GM23338 (cell line): ENCODE measurements at regions not wholly inside any gene's neighbourhood (a gene's known extent, or its start where the extent isn't known, plus 50 kb on each side); places are given as distances from the start of the nearest gene placed in this dataset.

Experiments used
- CREB1 ChIP-seq: fragments of 250-450 bp; sonication (Bioruptor Pico); IDR thresholded peaks from 2 replicates; pipeline ENCODE4 v1.5.0; 2020; ENCODE audit warnings: low read depth, mild to moderate bottlenecking, moderate library complexity
- EZH2 ChIP-seq: fragments of 200-600 bp; sonication (generic); IDR thresholded peaks from one replicate; pipeline ENCODE4 v1.8.0; 2017; ENCODE audit warnings: antibody characterized with exemption, mild to moderate bottlenecking, low read depth; ENCODE audit not compliant: unreplicated experiment
- EZH2phosphoT487 ChIP-seq: fragments of 200-600 bp; sonication (generic); IDR thresholded peaks from one replicate; pipeline ENCODE4 v1.8.1; 2018; ENCODE audit warnings: antibody characterized with exemption; ENCODE audit not compliant: unreplicated experiment
- JUNB ChIP-seq: IDR thresholded peaks from one replicate; pipeline ENCODE4 v1.6.1; 2016; ENCODE audit warnings: antibody characterized with exemption; ENCODE audit not compliant: unreplicated experiment
- NANOG ChIP-seq: IDR thresholded peaks from 2 replicates; pipeline ENCODE4 v1.6.1; 2016; ENCODE audit warnings: antibody characterized with exemption, borderline replicate concordance
- POLR2AphosphoS5 ChIP-seq: IDR thresholded peaks from 2 replicates; pipeline ENCODE4 v1.6.1; 2016; ENCODE audit warnings: antibody characterized with exemption, low read depth
- STAT1 ChIP-seq: IDR thresholded peaks from one replicate; pipeline ENCODE4 v1.6.1; 2016; ENCODE audit warnings: antibody characterized with exemption; ENCODE audit not compliant: unreplicated experiment
- ZNF114 ChIP-seq: fragments of 250-450 bp; sonication (Bioruptor Pico); IDR thresholded peaks from 2 replicates; pipeline ENCODE4 v1.5.0; 2020; ENCODE audit warnings: mild to moderate bottlenecking, moderate library complexity
- TF ChIP-seq, protein P1 (sequence below), 2 experiments: fragments of 200-600 bp in 1 of 2; sonication (generic) in 1 of 2; conservative IDR thresholded peaks; 2 replicates each; pipeline versions ENCODE4 v1.5.1 to v1.6.1; 2016 to 2017; ENCODE audit warnings: antibody characterized with exemption in 2 of 2, low read depth in 2 of 2, mild to moderate bottlenecking in 2 of 2, moderate library complexity in 1 of 2
- TF ChIP-seq, protein P2 (sequence below): IDR thresholded peaks from one replicate; pipeline ENCODE4 v1.6.1; 2018; ENCODE audit warnings: antibody characterized with exemption; ENCODE audit not compliant: unreplicated experiment
- TF ChIP-seq, protein P3 (sequence below): IDR thresholded peaks from 2 replicates; pipeline ENCODE4 v1.6.1; 2016; ENCODE audit warnings: antibody characterized with exemption
- TF ChIP-seq, protein P4 (sequence below): fragments of 250-450 bp; sonication (Bioruptor Pico); IDR thresholded peaks from 2 replicates; pipeline ENCODE4 v1.5.0; 2020; ENCODE audit warnings: mild to moderate bottlenecking, moderate library complexity

DNA sequence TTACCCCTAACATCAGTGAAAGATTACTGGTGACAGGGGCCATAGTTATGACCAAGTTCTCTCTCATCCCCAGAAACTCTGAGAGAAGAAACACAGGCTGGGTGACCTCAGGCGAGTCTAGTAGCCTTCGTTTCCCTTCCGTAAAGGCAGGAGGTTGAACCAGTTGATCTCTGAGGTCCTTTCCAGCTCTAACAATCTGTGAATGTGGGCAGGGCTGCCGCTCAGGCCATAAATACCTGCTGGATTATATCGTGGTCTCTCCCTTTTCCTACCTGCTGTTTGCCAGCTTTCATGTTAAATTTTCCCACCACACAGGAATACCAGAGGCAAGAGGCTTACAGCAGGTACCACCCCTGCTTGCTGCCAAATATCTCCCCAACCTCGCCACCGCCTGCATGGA is 357.5 kb downstream of the SH3GL2 start:
- TF ChIP-seq, protein P1, sequence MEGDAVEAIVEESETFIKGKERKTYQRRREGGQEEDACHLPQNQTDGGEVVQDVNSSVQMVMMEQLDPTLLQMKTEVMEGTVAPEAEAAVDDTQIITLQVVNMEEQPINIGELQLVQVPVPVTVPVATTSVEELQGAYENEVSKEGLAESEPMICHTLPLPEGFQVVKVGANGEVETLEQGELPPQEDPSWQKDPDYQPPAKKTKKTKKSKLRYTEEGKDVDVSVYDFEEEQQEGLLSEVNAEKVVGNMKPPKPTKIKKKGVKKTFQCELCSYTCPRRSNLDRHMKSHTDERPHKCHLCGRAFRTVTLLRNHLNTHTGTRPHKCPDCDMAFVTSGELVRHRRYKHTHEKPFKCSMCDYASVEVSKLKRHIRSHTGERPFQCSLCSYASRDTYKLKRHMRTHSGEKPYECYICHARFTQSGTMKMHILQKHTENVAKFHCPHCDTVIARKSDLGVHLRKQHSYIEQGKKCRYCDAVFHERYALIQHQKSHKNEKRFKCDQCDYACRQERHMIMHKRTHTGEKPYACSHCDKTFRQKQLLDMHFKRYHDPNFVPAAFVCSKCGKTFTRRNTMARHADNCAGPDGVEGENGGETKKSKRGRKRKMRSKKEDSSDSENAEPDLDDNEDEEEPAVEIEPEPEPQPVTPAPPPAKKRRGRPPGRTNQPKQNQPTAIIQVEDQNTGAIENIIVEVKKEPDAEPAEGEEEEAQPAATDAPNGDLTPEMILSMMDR (conservative IDR thresholded peaks at IDR 0.05; ENCODE audit: low read depth in 2 of 2): no peak
- TF ChIP-seq POLR2AphosphoS5 (no peak), EZH2 (no peak), CREB1 (no peak), ZNF114 (CRISPR knock-in tag) (no peak), STAT1 (no peak), EZH2phosphoT487 (no peak), JUNB (no peak), NANOG (no peak)
- TF ChIP-seq, protein P2, sequence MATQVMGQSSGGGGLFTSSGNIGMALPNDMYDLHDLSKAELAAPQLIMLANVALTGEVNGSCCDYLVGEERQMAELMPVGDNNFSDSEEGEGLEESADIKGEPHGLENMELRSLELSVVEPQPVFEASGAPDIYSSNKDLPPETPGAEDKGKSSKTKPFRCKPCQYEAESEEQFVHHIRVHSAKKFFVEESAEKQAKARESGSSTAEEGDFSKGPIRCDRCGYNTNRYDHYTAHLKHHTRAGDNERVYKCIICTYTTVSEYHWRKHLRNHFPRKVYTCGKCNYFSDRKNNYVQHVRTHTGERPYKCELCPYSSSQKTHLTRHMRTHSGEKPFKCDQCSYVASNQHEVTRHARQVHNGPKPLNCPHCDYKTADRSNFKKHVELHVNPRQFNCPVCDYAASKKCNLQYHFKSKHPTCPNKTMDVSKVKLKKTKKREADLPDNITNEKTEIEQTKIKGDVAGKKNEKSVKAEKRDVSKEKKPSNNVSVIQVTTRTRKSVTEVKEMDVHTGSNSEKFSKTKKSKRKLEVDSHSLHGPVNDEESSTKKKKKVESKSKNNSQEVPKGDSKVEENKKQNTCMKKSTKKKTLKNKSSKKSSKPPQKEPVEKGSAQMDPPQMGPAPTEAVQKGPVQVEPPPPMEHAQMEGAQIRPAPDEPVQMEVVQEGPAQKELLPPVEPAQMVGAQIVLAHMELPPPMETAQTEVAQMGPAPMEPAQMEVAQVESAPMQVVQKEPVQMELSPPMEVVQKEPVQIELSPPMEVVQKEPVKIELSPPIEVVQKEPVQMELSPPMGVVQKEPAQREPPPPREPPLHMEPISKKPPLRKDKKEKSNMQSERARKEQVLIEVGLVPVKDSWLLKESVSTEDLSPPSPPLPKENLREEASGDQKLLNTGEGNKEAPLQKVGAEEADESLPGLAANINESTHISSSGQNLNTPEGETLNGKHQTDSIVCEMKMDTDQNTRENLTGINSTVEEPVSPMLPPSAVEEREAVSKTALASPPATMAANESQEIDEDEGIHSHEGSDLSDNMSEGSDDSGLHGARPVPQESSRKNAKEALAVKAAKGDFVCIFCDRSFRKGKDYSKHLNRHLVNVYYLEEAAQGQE: no peak
- TF ChIP-seq, protein P3, sequence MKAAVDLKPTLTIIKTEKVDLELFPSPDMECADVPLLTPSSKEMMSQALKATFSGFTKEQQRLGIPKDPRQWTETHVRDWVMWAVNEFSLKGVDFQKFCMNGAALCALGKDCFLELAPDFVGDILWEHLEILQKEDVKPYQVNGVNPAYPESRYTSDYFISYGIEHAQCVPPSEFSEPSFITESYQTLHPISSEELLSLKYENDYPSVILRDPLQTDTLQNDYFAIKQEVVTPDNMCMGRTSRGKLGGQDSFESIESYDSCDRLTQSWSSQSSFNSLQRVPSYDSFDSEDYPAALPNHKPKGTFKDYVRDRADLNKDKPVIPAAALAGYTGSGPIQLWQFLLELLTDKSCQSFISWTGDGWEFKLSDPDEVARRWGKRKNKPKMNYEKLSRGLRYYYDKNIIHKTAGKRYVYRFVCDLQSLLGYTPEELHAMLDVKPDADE: no peak
- TF ChIP-seq, protein P4, sequence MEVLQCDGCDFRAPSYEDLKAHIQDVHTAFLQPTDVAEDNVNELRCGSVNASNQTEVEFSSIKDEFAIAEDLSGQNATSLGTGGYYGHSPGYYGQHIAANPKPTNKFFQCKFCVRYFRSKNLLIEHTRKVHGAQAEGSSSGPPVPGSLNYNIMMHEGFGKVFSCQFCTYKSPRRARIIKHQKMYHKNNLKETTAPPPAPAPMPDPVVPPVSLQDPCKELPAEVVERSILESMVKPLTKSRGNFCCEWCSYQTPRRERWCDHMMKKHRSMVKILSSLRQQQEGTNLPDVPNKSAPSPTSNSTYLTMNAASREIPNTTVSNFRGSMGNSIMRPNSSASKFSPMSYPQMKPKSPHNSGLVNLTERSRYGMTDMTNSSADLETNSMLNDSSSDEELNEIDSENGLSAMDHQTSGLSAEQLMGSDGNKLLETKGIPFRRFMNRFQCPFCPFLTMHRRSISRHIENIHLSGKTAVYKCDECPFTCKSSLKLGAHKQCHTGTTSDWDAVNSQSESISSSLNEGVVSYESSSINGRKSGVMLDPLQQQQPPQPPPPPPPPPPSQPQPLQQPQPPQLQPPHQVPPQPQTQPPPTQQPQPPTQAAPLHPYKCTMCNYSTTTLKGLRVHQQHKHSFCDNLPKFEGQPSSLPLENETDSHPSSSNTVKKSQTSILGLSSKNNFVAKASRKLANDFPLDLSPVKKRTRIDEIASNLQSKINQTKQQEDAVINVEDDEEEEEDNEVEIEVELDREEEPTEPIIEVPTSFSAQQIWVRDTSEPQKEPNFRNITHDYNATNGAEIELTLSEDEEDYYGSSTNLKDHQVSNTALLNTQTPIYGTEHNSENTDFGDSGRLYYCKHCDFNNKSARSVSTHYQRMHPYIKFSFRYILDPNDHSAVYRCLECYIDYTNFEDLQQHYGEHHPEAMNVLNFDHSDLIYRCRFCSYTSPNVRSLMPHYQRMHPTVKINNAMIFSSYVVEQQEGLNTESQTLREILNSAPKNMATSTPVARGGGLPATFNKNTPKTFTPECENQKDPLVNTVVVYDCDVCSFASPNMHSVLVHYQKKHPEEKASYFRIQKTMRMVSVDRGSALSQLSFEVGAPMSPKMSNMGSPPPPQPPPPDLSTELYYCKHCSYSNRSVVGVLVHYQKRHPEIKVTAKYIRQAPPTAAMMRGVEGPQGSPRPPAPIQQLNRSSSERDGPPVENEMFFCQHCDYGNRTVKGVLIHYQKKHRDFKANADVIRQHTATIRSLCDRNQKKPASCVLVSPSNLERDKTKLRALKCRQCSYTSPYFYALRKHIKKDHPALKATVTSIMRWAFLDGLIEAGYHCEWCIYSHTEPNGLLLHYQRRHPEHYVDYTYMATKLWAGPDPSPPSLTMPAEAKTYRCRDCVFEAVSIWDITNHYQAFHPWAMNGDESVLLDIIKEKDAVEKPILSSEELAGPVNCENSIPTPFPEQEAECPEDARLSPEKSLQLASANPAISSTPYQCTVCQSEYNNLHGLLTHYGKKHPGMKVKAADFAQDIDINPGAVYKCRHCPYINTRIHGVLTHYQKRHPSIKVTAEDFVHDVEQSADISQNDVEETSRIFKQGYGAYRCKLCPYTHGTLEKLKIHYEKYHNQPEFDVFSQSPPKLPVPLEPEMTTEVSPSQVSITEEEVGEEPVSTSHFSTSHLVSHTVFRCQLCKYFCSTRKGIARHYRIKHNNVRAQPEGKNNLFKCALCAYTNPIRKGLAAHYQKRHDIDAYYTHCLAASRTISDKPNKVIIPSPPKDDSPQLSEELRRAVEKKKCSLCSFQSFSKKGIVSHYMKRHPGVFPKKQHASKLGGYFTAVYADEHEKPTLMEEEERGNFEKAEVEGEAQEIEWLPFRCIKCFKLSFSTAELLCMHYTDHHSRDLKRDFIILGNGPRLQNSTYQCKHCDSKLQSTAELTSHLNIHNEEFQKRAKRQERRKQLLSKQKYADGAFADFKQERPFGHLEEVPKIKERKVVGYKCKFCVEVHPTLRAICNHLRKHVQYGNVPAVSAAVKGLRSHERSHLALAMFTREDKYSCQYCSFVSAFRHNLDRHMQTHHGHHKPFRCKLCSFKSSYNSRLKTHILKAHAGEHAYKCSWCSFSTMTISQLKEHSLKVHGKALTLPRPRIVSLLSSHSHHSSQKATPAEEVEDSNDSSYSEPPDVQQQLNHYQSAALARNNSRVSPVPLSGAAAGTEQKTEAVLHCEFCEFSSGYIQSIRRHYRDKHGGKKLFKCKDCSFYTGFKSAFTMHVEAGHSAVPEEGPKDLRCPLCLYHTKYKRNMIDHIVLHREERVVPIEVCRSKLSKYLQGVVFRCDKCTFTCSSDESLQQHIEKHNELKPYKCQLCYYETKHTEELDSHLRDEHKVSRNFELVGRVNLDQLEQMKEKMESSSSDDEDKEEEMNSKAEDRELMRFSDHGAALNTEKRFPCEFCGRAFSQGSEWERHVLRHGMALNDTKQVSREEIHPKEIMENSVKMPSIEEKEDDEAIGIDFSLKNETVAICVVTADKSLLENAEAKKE (CRISPR knock-in tag): no peak
